ENCODE measurements at regions not wholly inside any gene's neighbourhood (a gene's known extent, or its start where the extent isn't known, plus 50 kb on each side); places are given as distances from the start of the nearest gene placed in this dataset.

DNA sequence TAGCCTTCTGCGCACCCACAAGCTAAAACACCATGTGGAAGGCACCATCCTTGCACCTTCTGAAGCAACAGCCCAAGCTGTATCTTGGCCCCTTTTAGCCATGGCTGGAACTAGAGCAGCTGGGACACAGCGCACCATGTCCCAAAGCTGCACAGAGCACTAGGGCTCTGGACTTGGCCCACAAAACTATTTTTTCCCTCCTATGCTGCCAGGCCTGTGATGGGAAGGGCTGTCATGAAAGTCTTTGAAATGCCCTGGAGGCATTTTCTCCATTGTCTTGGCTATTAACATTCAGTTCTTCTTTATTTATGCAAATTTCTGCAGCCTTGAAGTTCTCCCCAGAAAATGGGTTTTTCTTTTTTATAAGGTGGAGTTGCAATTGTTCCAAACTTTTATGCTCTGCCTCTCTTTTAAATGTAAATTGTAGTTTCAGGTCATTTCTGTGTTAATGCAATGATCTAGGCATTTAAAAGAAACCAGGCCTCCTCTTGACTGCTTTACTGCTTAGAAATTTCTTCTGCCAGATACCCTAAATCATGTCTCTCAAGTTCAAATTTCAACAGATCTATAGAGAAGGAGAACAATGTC lies 996.3 kb downstream of the TAF11L14 start:
- H3K27me3 ChIP-seq (ENCODE audit: insufficient read depth, low read length, poor library complexity): no peaks in the 10 kb centered on the region
- H3K4me2 ChIP-seq (ENCODE audit: insufficient read depth, low read length): no peak overlapping the region
- no peak for TF ChIP-seq EZH2 (IDR thresholded peaks at IDR 0.05; ENCODE audit: borderline replicate concordance, low read depth, low read length, severe bottlenecking)
- TF ChIP-seq, protein P1, sequence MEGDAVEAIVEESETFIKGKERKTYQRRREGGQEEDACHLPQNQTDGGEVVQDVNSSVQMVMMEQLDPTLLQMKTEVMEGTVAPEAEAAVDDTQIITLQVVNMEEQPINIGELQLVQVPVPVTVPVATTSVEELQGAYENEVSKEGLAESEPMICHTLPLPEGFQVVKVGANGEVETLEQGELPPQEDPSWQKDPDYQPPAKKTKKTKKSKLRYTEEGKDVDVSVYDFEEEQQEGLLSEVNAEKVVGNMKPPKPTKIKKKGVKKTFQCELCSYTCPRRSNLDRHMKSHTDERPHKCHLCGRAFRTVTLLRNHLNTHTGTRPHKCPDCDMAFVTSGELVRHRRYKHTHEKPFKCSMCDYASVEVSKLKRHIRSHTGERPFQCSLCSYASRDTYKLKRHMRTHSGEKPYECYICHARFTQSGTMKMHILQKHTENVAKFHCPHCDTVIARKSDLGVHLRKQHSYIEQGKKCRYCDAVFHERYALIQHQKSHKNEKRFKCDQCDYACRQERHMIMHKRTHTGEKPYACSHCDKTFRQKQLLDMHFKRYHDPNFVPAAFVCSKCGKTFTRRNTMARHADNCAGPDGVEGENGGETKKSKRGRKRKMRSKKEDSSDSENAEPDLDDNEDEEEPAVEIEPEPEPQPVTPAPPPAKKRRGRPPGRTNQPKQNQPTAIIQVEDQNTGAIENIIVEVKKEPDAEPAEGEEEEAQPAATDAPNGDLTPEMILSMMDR (IDR thresholded peaks at IDR 0.05; ENCODE audit: borderline replicate concordance, extremely low read depth, low read length, poor library complexity, severe bottlenecking): no peak
- no peak overlapping the region for H2AFZ ChIP-seq (ENCODE audit: low read depth, low read length)
- no peaks in the 10 kb centered on the region for H3K36me3 ChIP-seq (ENCODE audit: insufficient read depth, low read length)
- H3K4me3 ChIP-seq (ENCODE audit: low read depth in 1 of 2, low read length in 2 of 2): no peak overlapping the region
- ATAC-seq (ENCODE audit: insufficient read depth, low read depth): no peak
- DNase-seq: no peak
- H4K20me1 ChIP-seq (ENCODE audit: insufficient read depth, low read length): no peaks in the 10 kb centered on the region
- H3K27ac ChIP-seq (ENCODE audit: low read length): no peak overlapping the region
- H3K79me2 ChIP-seq (ENCODE audit: insufficient read depth, low read length): no peaks in the 10 kb centered on the region
- peaks cover 4% of the 10 kb centered on the region for H3K9me3 ChIP-seq (ENCODE audit: insufficient read depth, low read length, severe bottlenecking)
- no peaks in the 10 kb centered on the region for H3K4me1 ChIP-seq (ENCODE audit: insufficient read depth, low read length)
- no peak overlapping the region for H3K9ac ChIP-seq (ENCODE audit: low read depth, low read length)

DNA sequence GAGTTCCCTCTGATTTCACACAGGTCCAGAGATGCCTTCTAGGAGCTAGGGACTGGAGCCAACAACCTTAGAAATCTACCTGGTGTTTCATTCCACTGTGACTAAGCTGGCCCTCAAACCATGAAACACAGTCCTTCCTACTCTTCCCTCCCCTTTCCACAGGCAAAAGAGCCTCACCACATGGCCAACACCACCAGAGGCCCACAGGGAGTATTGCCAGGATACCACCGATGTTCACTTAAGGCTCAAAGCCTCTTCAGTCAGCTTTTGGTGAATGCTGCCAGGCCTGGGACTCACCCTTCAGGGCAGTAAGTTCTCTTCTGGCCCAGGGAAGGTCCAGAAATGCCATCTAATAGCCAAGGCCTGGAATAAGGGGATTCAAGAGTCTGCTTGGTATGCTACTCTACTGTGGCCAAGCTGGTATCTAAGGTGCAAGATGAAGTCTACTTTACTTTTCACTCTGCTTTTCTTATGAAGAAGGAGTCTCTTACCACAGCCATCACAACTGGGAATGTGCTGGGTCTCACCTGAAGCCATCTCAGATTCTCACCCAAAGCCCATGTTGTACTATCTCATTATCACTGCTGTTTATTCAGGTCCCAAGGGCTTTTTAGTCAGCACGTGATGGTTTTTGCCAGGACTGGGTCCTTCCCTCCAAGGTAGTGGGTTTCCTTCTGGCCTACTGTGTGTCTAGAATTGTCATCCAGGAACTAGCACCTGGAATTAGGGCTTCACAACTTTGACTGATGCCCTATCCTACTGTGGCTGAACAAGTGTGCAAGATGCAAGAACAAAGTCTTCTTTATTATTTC lies 1018.4 kb downstream of the TAF11L14 start:
- Histone ChIP-seq H3K4me3 (ENCODE audit: low read depth in 1 of 2, low read length in 2 of 2) (no peak overlapping the region), H3K4me2 (ENCODE audit: insufficient read depth, low read length) (no peak overlapping the region), H3K27me3 (ENCODE audit: insufficient read depth, low read length, poor library complexity) (no peaks in the 10 kb centered on the region), H3K79me2 (ENCODE audit: insufficient read depth, low read length) (no peaks in the 10 kb centered on the region), H3K9ac (ENCODE audit: low read depth, low read length) (no peak overlapping the region), H2AFZ (ENCODE audit: low read depth, low read length) (no peak overlapping the region), H3K4me1 (ENCODE audit: insufficient read depth, low read length) (no peaks in the 10 kb centered on the region), H3K27ac (ENCODE audit: low read length) (no peak overlapping the region), H4K20me1 (ENCODE audit: insufficient read depth, low read length) (no peaks in the 10 kb centered on the region), H3K9me3 (ENCODE audit: insufficient read depth, low read length, severe bottlenecking) (peaks cover 7% of the 10 kb centered on the region), H3K36me3 (ENCODE audit: insufficient read depth, low read length) (no peaks in the 10 kb centered on the region)
- DNase-seq (no peak), ATAC-seq (ENCODE audit: insufficient read depth, low read depth) (no peak)
- TF ChIP-seq EZH2 (IDR thresholded peaks at IDR 0.05; ENCODE audit: borderline replicate concordance, low read depth, low read length, severe bottlenecking): no peak
- TF ChIP-seq, protein P1 (IDR thresholded peaks at IDR 0.05; ENCODE audit: borderline replicate concordance, extremely low read depth, low read length, poor library complexity, severe bottlenecking): no peak

DNA sequence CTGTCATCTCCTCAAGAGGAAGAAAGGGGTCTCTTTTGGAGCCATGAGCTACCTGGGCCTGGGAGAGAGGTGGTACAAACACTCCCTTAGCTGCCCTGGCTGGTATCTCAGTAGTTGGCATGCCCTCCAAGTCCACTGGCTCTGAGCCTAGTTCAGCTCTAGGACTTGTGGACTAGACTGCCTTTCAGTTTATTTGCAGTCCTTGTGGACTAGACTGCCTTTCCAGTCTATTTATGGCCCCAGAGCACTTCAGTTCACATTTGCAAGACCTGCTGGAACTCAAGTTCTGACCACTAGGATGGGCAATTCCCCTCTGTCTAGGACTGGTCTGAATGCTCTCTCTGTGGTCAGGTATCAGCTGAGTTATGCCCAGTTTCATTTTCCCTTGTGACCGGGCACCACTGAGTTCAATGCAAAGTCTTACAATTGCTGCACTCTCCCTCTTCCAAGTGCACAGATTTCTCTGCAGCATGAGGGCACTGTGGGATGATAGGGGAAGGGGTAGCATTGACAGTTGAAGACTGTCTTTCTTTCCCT lies 1019.0 kb downstream of the TAF11L14 start:
- DNase-seq: no peak
- Histone ChIP-seq H3K4me3 (ENCODE audit: low read depth in 1 of 2, low read length in 2 of 2) (no peak overlapping the region), H2AFZ (ENCODE audit: low read depth, low read length) (no peak overlapping the region), H4K20me1 (ENCODE audit: insufficient read depth, low read length) (no peaks in the 10 kb centered on the region), H3K9ac (ENCODE audit: low read depth, low read length) (no peak overlapping the region), H3K79me2 (ENCODE audit: insufficient read depth, low read length) (no peaks in the 10 kb centered on the region), H3K9me3 (ENCODE audit: insufficient read depth, low read length, severe bottlenecking) (peaks cover 7% of the 10 kb centered on the region), H3K27ac (ENCODE audit: low read length) (no peak overlapping the region), H3K4me1 (ENCODE audit: insufficient read depth, low read length) (no peaks in the 10 kb centered on the region), H3K36me3 (ENCODE audit: insufficient read depth, low read length) (no peaks in the 10 kb centered on the region), H3K27me3 (ENCODE audit: insufficient read depth, low read length, poor library complexity) (no peaks in the 10 kb centered on the region), H3K4me2 (ENCODE audit: insufficient read depth, low read length) (no peak overlapping the region)
- ATAC-seq (ENCODE audit: insufficient read depth, low read depth): no peak
- TF ChIP-seq, protein P1 (IDR thresholded peaks at IDR 0.05; ENCODE audit: borderline replicate concordance, extremely low read depth, low read length, poor library complexity, severe bottlenecking): no peak
- TF ChIP-seq EZH2 (IDR thresholded peaks at IDR 0.05; ENCODE audit: borderline replicate concordance, low read depth, low read length, severe bottlenecking): no peak

All from DND-41 (cell line).